Endometrial microvascular endothelial cells (primary cell): ENCODE measurements at regions not wholly inside any gene's neighbourhood (a gene's known extent, or its start where the extent isn't known, plus 50 kb on each side); places are given as distances from the start of the nearest gene placed in this dataset.
"Not testable (repeated sequence)": the region's sequence is repeated elsewhere in the genome, so short reads cannot be mapped to it uniquely, and the experiment has no call there.

Experiments
- in situ Hi-C: cut with HindIII; loops from 2 replicates; pipeline ENCODE4 v1.10.0; 2017; ENCODE audit warnings: low sequenced_read_pairs, low pct_unique_long_range_greater_than_20kb; ENCODE audit errors: inconsistent ontology term

DNA sequence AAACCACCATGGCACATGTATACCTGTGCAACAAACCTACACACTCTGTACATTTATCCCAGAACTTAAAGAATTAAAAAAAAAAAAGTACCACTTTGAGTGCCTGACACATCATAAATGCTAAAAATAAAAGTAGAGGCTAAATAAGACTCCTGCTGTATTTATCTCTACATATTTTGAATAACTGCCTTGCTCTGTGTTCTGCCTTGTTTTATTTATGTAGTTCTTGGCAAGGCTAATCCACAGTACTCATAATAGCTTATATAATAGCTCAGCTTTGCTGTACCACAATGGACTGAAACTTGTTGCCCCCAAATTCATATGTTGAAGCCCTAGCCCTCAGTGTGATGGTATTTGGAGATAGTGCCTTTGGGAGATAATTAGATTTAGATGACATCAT is 95.4 kb upstream of the ADAMTS9 start:
- in situ Hi-C loops = no loop called here

DNA sequence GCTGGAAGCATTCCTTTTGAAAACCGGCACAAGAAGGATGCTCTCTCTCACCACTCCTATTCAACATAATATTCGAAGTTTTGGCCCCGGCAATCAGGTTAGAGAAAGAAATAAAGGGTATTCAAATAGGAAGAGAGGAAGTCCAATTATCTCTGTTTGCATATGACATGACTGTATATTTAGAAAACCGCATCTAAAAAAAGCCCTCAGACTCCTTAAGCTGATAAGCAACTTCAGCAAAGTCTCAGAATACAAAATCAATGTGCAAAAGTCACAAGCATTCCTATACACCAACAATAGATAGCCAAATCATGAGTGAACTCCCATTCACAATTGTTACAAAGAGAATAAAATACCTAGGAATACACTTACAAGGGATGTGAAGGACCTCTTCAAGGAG is 93.1 kb upstream of the ADAMTS9 start:
- in situ Hi-C loops = not testable (repeated sequence)

- in situ Hi-C loops = no loop called here
Measured at GRCh38 chr3:64773137-64773536, 85.3 kb upstream of the ADAMTS9 start.

GRCh38 chr3:64766440-64766839 is 78.6 kb upstream of the ADAMTS9 start:
- in situ Hi-C loops = no loop called here

- in situ Hi-C loops = no loop called here
Measured at GRCh38 chr3:64765947-64766346, 78.1 kb upstream of the ADAMTS9 start.

- in situ Hi-C loops = no loop called here
Measured at GRCh38 chr3:64764386-64764929, 76.7 kb upstream of the ADAMTS9 start.

DNA sequence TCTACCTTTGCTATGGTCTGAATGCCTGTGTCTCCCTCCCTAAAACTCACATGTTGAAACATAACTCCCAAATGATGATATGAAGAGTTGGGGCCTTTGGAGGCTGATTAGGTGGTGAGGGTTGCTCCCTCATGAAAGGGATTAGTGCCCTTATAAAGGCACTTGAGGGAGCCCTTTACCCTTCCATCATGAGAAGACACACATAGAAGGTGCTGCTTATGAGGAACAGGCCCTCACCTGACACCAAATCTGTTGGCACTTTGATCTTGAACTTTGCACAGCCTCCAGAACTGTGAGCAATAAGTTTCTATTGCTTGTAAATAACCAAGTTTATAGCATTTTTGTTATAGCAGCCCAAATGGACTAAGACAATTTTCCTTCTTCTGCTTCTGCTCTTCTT is 76.2 kb upstream of the ADAMTS9 start:
- in situ Hi-C loops = no loop called here

DNA sequence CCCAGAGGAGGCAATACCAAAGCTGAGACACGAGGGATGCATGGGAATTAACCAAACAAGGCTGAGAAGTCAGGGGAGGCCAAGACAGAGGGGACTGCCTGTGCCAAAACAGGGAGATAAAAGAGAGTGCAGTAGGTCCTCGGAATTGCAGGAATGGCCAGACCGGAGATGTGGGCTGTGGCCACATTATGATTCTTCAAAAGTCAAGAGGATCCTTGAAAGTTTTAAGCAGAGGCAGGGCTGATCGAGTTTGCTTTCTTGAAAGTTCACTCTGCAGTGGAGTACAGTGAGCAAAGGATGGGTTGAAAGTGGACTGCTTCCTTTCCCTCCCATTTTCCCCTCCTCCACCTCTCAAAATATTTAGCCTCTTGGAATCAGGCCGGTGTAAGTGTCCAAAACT is 73.9 kb upstream of the ADAMTS9 start:
- in situ Hi-C loops = no loop called here

DNA sequence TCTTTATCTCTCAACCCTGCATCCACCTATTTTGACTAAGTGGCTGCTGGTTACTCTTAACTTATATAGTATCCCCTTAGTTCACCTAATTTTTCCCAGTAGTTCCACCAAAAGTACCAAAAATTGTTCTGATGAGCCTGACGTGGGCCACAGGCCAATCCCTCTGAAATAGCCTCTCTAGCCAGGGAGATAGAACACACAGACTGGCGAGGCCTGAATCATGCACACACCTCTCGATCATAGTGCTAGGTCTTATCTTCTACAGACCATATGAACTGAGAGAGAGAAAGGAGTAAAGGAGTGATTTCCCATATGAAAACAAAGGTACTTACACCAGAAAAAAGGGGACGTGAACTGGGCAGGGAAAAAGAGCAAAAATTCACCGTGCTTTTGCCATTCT is 72.5 kb upstream of the ADAMTS9 start:
- in situ Hi-C loops = no loop called here

DNA sequence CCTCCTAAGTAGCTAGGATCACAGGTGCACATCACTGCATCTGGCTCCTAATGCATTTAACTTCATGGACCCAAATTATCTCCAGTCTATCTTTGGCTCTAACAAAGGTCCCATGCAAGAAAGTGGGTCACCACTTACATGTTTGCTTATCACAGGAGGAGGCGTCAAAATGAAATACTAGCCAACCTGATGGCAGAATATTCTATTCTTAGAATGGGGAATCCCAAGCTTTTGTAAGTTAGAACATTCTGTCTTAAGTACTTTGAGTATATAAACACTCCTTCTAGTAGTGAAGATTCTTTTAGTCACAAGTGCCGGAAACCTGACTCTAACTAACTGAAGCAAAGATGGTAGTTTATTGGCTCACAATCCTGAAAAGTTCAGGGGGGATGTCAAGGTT is 72.0 kb upstream of the ADAMTS9 start:
- in situ Hi-C loops = no loop called here

- in situ Hi-C loops = no loop called here
Measured at GRCh38 chr3:64756398-64756986, 68.7 kb upstream of the ADAMTS9 start.

- in situ Hi-C loops = no loop called here
Measured at GRCh38 chr3:64748244-64748904, 60.6 kb upstream of the ADAMTS9 start.

DNA sequence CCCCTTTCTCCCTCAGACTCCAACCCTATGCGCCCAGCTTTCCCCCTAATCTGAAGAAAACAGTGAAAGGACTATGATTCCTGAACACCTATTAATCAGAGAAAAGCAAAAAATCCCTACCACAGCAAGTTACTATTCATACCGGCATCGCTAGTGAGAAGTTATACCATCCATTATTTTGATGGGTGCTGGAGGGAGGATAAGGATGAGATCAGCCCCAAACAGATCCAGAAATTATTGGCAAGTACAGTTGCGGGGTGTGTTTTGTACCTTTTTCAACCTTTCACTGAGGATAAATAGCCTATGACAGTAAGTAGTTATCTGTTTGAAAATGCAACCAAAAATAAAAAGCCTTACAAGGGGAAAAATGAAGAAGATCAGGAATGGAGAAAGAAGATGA is 59.9 kb upstream of the ADAMTS9 start:
- in situ Hi-C loops = no loop called here

DNA sequence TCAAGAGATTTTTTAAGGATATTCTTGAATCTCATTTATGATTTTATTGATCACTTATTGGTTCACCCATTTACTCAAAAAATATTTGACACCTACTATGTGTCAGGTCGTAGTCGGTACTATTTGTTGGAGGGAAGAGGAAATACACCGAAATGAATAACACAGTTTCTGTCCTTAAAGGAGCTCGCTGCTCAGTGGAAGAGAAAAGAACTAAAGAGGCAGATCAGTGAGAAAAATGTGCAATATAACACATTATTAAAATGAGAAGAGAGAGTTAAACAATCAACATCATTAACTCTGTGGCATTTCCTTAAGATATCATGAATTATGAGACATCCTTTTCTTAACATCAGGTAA is 56.1 kb upstream of the ADAMTS9 start:
- in situ Hi-C loops = no loop called here

- in situ Hi-C loops = no loop called here
Measured at GRCh38 chr3:64743156-64743886, 55.5 kb upstream of the ADAMTS9 start.

DNA sequence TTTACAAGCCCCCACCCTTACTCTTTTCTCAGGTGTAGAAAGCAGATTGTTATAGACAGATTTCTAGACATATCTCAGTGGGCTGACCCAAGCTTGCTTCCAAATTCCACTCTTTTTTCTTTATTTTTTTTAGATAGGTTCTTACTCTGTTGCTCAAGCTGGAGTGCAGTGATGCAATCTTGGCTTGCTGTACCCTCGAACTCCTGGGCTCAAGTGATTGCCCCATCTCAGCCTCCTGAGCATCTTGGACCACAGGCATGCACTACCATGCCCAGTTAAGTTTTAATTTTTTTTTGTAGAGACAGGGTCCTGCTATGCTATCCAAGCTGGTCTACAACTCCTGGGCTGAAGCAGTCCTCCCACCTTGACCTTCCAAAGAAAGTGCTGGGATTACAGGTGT is 53.5 kb upstream of the ADAMTS9 start:
- in situ Hi-C loops = no loop called here

DNA sequence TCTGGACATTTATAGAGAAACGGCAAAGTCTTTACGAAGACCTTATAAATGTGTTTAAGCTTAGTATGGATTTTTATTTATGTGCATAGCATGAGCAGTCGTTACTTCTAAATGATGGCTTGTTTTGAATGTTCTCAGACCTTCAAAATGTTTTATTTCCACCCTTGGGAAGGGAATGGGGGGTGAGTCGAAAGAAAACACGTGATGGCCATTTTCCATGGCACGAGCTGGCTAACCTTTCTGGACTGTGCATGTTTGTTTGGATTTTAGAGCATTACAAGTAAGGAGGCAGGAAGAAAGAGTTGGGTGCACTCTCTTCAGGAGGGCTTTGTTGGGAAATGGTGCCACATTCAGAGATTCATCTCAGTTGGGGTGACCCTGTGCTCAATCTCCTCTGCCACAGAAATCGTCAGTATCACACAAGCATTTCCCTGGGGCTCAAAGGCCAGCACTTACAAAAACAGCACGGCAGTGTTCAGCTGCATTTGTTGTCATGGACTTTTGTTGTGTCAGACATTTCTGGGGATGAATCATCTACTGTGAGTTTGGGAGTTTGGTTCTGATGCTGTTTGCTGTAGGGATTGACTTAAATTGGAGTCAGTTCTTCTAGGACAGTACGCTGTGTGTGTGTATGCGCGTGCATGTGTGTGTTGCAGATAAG is 52.3 kb upstream of the ADAMTS9 start:
- in situ Hi-C loops = no loop called here
